ENCODE measurements at regions not wholly inside any gene's neighbourhood (a gene's known extent, or its start where the extent isn't known, plus 50 kb on each side); places are given as distances from the start of the nearest gene placed in this dataset.
A peak's percentile ranks its signal among the peaks of the same experiment; 100 is the strongest.

- TF ChIP-seq ZNF462 (CRISPR knock-in tag; IDR thresholded peaks at IDR 0.05) (no peak), ZNF114 (CRISPR knock-in tag; IDR thresholded peaks at IDR 0.05) (no peak), NANOG (IDR thresholded peaks at IDR 0.05; ENCODE audit: borderline replicate concordance) (no peak)
These were observed 1093.4 kb downstream of the ADGRL3 start (continued) for GRCh38 chr4:62293551-62293950.

GRCh38 chr4:62292911-62293310 is 1092.8 kb downstream of the ADGRL3 start:
- H3K36me3 Mint-ChIP-seq (ENCODE audit: low read depth), result no peaks in the 10 kb centered on the region
- peaks cover 6% of the 10 kb centered on the region; the same call in 1 of the 3 replicates for H3K9me3 Mint-ChIP-seq
- peak overlapping the region; percentile 56; the same call in 1 of the 2 replicates for H2AFZ ChIP-seq
- TF ChIP-seq, protein P1, sequence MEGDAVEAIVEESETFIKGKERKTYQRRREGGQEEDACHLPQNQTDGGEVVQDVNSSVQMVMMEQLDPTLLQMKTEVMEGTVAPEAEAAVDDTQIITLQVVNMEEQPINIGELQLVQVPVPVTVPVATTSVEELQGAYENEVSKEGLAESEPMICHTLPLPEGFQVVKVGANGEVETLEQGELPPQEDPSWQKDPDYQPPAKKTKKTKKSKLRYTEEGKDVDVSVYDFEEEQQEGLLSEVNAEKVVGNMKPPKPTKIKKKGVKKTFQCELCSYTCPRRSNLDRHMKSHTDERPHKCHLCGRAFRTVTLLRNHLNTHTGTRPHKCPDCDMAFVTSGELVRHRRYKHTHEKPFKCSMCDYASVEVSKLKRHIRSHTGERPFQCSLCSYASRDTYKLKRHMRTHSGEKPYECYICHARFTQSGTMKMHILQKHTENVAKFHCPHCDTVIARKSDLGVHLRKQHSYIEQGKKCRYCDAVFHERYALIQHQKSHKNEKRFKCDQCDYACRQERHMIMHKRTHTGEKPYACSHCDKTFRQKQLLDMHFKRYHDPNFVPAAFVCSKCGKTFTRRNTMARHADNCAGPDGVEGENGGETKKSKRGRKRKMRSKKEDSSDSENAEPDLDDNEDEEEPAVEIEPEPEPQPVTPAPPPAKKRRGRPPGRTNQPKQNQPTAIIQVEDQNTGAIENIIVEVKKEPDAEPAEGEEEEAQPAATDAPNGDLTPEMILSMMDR (conservative IDR thresholded peaks at IDR 0.05; ENCODE audit: low read depth in 2 of 2), result no peak
- no peak for TF ChIP-seq JUNB (IDR thresholded peaks at IDR 0.05; ENCODE audit: unreplicated experiment)
- no peak for TF ChIP-seq NANOG (IDR thresholded peaks at IDR 0.05; ENCODE audit: borderline replicate concordance)
- no peak for TF ChIP-seq ZNF462 (CRISPR knock-in tag; IDR thresholded peaks at IDR 0.05)
- no peak for TF ChIP-seq ZNF331 (CRISPR knock-in tag; IDR thresholded peaks at IDR 0.05; ENCODE audit: low read depth)
- TF ChIP-seq ETS1 (IDR thresholded peaks at IDR 0.05), result no peak

More at GRCh38 chr4:62292911-62293310, 1092.8 kb downstream of the ADGRL3 start:
- H3K4me1 ChIP-seq (ENCODE audit: insufficient read depth), result no peaks in the 10 kb centered on the region
- no peak overlapping the region for H3K4me2 ChIP-seq
- Mint-ChIP-seq H3K4me3 (no peak overlapping the region), H3K4me1 (no peaks in the 10 kb centered on the region), H3K27ac (no peak overlapping the region), H3K27me3 (ENCODE audit: insufficient read depth, low read depth, poor library complexity) (no peaks in the 10 kb centered on the region)
- DNase-seq (ENCODE audit: low spot score) (no peak), ATAC-seq (no peak)
- H3K36me3 ChIP-seq (ENCODE audit: insufficient read depth), result no peaks in the 10 kb centered on the region
- no peak overlapping the region for H3K4me3 ChIP-seq
- H3K27me3 ChIP-seq (ENCODE audit: insufficient read depth), result no peaks in the 10 kb centered on the region
- H3K27ac ChIP-seq (ENCODE audit: low read depth), result no peak overlapping the region
- H3F3A ChIP-seq (replicated peaks; ENCODE audit: low read depth), result no peaks in the 10 kb centered on the region
- H4K20me1 ChIP-seq (replicated peaks; ENCODE audit: insufficient read depth), result no peaks in the 10 kb centered on the region
- H3K79me2 ChIP-seq (replicated peaks; ENCODE audit: insufficient read depth), result no peaks in the 10 kb centered on the region
- H3K9me2 ChIP-seq (ENCODE audit: insufficient read depth), result 0 out of 2 replicates have a peak, but pooled peaks cover 3% of the 10 kb centered on the region
